ENCODE measurements at regions not wholly inside any gene's neighbourhood (a gene's known extent, or its start where the extent isn't known, plus 50 kb on each side); places are given as distances from the start of the nearest gene placed in this dataset.

GRCh38 chr16:25575363-25575762 lies 116.4 kb upstream of the HS3ST4 start:
- Histone ChIP-seq H3K4me3 (no peak overlapping the region), H3K4me1 (no peaks in the 10 kb centered on the region), H3K36me3 (ENCODE audit: low read depth, missing control alignments) (no peaks in the 10 kb centered on the region), H3K27ac (no peak overlapping the region), H3K9me3 (no peaks in the 10 kb centered on the region), H3K27me3 (no peaks in the 10 kb centered on the region)
- DNase-seq = no peak
- no peak for TF ChIP-seq POLR2A (IDR thresholded peaks at IDR 0.05)
- no peak for TF ChIP-seq CTCF (IDR thresholded peaks at IDR 0.05)
- WGBS, 2 donors = 45 to 55% methylated on average over 5 of the region's 5 CpGs
- intact Hi-C loops (cut with DNase I; ENCODE audit: low total_unique reads) = no loop called here

GRCh38 chr16:25571712-25572111 lies 120.0 kb upstream of the HS3ST4 start:
- intact Hi-C loops (cut with DNase I; ENCODE audit: low total_unique reads) = no loop called here

GRCh38 chr16:25570131-25570530 lies 121.6 kb upstream of the HS3ST4 start:
- intact Hi-C loops (cut with DNase I; ENCODE audit: low total_unique reads) = no loop called here
- H3K36me3 ChIP-seq (ENCODE audit: low read depth, missing control alignments) = no peaks in the 10 kb centered on the region
- no peak overlapping the region for H3K27ac ChIP-seq
- 85% methylated on average over 3 of the region's 3 CpGs for WGBS, 2 donors
- H3K4me3 ChIP-seq = no peak overlapping the region
- H3K27me3 ChIP-seq = no peaks in the 10 kb centered on the region
- TF ChIP-seq CTCF (IDR thresholded peaks at IDR 0.05) (no peak), POLR2A (IDR thresholded peaks at IDR 0.05) (no peak)
- no peaks in the 10 kb centered on the region for H3K4me1 ChIP-seq
- H3K9me3 ChIP-seq = no peaks in the 10 kb centered on the region
- DNase-seq = no peak

More at GRCh38 chr16:25571712-25572111, 120.0 kb upstream of the HS3ST4 start:
- Histone ChIP-seq H3K9me3 (no peaks in the 10 kb centered on the region), H3K4me1 (no peaks in the 10 kb centered on the region), H3K27me3 (no peaks in the 10 kb centered on the region), H3K4me3 (no peak overlapping the region), H3K27ac (no peak overlapping the region), H3K36me3 (ENCODE audit: low read depth, missing control alignments) (no peaks in the 10 kb centered on the region)
- 88 to 94% methylated on average over 2 of the region's 2 CpGs for WGBS, 2 donors
- TF ChIP-seq CTCF (IDR thresholded peaks at IDR 0.05) (no peak), POLR2A (IDR thresholded peaks at IDR 0.05) (no peak)
- no peak for DNase-seq

GRCh38 chr16:25568991-25569390 lies 122.8 kb upstream of the HS3ST4 start:
- H3K36me3 ChIP-seq (ENCODE audit: low read depth, missing control alignments) = no peaks in the 10 kb centered on the region
- intact Hi-C loops (cut with DNase I; ENCODE audit: low total_unique reads) = no loop called here

More at GRCh38 chr16:25568991-25569390, 122.8 kb upstream of the HS3ST4 start:
- no peak for TF ChIP-seq CTCF (IDR thresholded peaks at IDR 0.05)
- no peak for TF ChIP-seq POLR2A (IDR thresholded peaks at IDR 0.05)
- no peak overlapping the region for H3K27ac ChIP-seq
- no peak overlapping the region for H3K4me3 ChIP-seq
- H3K4me1 ChIP-seq = no peaks in the 10 kb centered on the region
- no peaks in the 10 kb centered on the region for H3K9me3 ChIP-seq
- no peak for DNase-seq
- WGBS, 2 donors = 87 to 89% methylated on average over 2 of the region's 2 CpGs
- no peaks in the 10 kb centered on the region for H3K27me3 ChIP-seq
